Type B pancreatic cell (in vitro differentiated cells): ENCODE measurements at regions not wholly inside any gene's neighbourhood (a gene's known extent, or its start where the extent isn't known, plus 50 kb on each side); places are given as distances from the start of the nearest gene placed in this dataset.
"Not testable (repeated sequence)": the region's sequence is repeated elsewhere in the genome, so short reads cannot be mapped to it uniquely, and the experiment has no call there.

Experiments
- DNase-seq: peaks from one replicate; pipeline ENCODE4 v3.0.0; 2021; ENCODE audit warnings: mixed read lengths; ENCODE audit not compliant: unreplicated experiment; ENCODE audit errors: extremely low spot score
- H3K27ac Mint-ChIP-seq: 2 replicates; pipeline ENCODE4 v1.8.0; 2021; ENCODE audit warnings: mild to moderate bottlenecking, mixed read lengths
- H3K27me3 Mint-ChIP-seq: 2 replicates; pipeline ENCODE4 v1.8.0; 2021; ENCODE audit warnings: mixed read lengths
- H3K36me3 Mint-ChIP-seq: 2 replicates; pipeline ENCODE4 v1.8.0; 2021; ENCODE audit warnings: mixed read lengths
- H3K4me1 Mint-ChIP-seq: one replicate; pipeline ENCODE4 v1.8.0; 2021; ENCODE audit warnings: mixed read lengths; ENCODE audit not compliant: unreplicated experiment
- H3K4me3 Mint-ChIP-seq: 2 replicates; pipeline ENCODE4 v1.8.0; 2021; ENCODE audit warnings: mild to moderate bottlenecking, mixed read lengths
- H3K9me3 Mint-ChIP-seq: 2 replicates; pipeline ENCODE4 v1.8.0; 2021; ENCODE audit warnings: mixed read lengths
- TF ChIP-seq, protein P1 (sequence below): fragments of 200-600 bp; sonication (generic); conservative IDR thresholded peaks from 2 replicates; pipeline ENCODE4 v1.5.0; 2021; ENCODE audit warnings: antibody characterized with exemption, mild to moderate bottlenecking

DNA sequence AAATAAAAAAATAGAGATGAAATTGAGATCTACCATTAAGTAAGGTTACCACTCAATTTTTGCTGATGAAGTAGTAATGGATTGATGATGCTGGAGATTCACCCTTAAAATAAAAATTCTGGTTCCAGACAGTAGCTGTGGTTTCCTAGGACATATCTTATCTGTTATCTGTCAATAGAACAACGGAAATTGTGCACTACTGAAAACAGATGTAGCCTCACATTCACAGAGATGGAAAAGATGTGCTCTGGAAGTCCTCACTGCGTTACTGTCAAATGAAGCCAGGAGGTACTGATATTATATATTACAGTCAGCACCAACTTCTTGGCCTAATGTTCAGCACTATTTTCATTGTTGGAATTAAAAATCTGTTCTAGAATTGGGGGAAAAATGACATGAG, 154.0 kb downstream of the SLC24A2 start:
- no peak overlapping the region for H3K4me3 Mint-ChIP-seq
- TF ChIP-seq, protein P1, sequence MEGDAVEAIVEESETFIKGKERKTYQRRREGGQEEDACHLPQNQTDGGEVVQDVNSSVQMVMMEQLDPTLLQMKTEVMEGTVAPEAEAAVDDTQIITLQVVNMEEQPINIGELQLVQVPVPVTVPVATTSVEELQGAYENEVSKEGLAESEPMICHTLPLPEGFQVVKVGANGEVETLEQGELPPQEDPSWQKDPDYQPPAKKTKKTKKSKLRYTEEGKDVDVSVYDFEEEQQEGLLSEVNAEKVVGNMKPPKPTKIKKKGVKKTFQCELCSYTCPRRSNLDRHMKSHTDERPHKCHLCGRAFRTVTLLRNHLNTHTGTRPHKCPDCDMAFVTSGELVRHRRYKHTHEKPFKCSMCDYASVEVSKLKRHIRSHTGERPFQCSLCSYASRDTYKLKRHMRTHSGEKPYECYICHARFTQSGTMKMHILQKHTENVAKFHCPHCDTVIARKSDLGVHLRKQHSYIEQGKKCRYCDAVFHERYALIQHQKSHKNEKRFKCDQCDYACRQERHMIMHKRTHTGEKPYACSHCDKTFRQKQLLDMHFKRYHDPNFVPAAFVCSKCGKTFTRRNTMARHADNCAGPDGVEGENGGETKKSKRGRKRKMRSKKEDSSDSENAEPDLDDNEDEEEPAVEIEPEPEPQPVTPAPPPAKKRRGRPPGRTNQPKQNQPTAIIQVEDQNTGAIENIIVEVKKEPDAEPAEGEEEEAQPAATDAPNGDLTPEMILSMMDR, result no peak
- H3K36me3 Mint-ChIP-seq, result no peaks in the 10 kb centered on the region
- no peaks in the 10 kb centered on the region for H3K4me1 Mint-ChIP-seq
- H3K27ac Mint-ChIP-seq, result no peak overlapping the region
- no peak for DNase-seq
- no peaks in the 10 kb centered on the region for H3K9me3 Mint-ChIP-seq
- no peaks in the 10 kb centered on the region for H3K27me3 Mint-ChIP-seq

- Mint-ChIP-seq H3K9me3 (no peaks in the 10 kb centered on the region), H3K4me3 (no peak overlapping the region), H3K27me3 (no peaks in the 10 kb centered on the region), H3K36me3 (no peaks in the 10 kb centered on the region), H3K27ac (no peak overlapping the region), H3K4me1 (no peaks in the 10 kb centered on the region)
- DNase-seq, result no peak
- TF ChIP-seq, protein P1, result no peak
Observed at GRCh38 chr9:19631181-19631580, 157.7 kb downstream of the SLC24A2 start.

DNA sequence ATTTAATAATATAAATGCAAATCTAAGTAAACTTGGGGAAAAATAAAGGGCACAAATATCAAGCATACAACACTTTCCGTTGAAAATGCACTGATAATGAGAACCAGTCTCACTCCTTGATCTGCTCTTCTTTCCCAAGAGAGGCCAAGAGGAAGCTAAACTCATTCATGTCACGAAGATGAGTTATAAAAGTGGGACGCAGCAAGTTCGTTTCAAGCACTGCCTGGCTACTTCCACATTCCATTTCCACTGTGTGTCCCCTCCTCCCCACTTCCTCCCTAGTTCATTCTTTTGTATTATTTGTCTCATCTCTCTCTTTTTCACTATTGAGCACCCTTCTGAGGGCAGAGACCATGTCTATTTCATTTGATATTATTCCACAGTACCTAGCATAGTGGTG, 158.1 kb downstream of the SLC24A2 start:
- Mint-ChIP-seq H3K27me3 (no peaks in the 10 kb centered on the region), H3K4me3 (no peak overlapping the region)

DNA sequence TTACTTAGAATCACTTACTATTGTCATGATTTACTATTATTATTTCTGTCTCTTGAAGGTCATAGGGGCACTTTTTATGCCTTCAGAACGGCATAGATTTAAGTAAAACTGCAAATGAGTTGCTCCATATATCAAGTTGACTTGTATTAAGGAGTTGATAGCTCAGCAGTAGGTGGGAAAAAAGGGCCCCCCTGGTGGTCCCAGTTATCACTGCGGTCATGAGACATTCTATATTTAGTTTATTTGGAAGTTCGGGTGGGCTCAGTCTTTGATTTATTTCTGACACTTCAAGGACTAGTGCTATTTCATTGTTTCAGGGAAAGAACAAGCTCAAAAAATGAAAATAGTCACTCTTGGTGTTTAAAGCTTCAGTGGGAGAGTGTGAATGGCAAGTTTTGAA, 159.3 kb downstream of the SLC24A2 start:
- Mint-ChIP-seq H3K4me1 (no peaks in the 10 kb centered on the region), H3K36me3 (no peaks in the 10 kb centered on the region), H3K4me3 (no peak overlapping the region), H3K9me3 (no peaks in the 10 kb centered on the region), H3K27me3 (no peaks in the 10 kb centered on the region), H3K27ac (no peak overlapping the region)
- DNase-seq, result no peak
- TF ChIP-seq, protein P1, result peak; percentile 66

More for the DNA sequence above, 158.1 kb downstream of the SLC24A2 start:
- TF ChIP-seq, protein P1, result no peak
- no peak for DNase-seq
- Mint-ChIP-seq H3K9me3 (no peaks in the 10 kb centered on the region), H3K36me3 (no peaks in the 10 kb centered on the region), H3K27ac (no peak overlapping the region), H3K4me1 (no peaks in the 10 kb centered on the region)

DNA sequence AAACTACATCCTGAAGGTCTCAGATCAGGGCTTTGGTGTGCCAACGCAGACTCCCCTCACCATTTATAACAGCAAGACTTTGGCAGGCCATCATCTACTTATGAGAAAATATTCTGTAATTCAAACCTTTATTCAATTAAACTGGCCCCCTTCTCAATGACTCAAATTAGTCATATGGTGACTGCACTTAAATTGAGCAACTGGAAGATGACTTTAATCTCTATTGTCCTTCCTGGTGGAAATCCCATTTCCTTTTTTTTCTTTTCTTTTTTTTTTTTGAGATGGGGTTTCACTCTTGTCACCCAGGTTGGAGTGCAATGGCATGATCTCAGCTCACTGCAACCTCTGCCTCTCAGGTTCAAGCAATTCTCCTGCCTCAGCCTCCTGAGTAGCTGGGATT, 163.4 kb downstream of the SLC24A2 start:
- H3K27me3 Mint-ChIP-seq, H3K9me3 Mint-ChIP-seq, H3K27ac Mint-ChIP-seq, H3K4me1 Mint-ChIP-seq, DNase-seq, H3K4me3 Mint-ChIP-seq, H3K36me3 Mint-ChIP-seq: not testable (repeated sequence)

DNA sequence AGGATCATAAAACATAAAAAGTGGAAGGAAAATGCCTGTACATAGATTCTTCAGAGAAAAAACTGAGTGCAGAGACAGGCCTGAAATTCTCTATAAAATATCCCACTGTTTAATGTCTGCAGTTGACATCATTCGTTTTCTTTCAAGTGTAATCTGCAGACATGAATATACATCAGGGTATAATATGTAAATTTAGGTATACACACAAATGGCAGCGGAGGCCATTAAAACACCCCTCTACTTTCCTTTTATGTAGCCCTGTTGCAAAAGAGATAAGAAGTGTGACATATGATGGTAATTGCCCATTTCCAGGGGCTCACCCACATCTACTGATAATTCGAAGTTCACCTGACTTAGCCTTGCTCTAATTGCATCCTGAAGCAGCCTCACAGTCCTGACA, 164.3 kb downstream of the SLC24A2 start:
- no peak overlapping the region for H3K4me3 Mint-ChIP-seq
- H3K27me3 Mint-ChIP-seq, result peaks cover 8% of the 10 kb centered on the region
- no peaks in the 10 kb centered on the region for H3K36me3 Mint-ChIP-seq
- no peak for DNase-seq
- TF ChIP-seq, protein P1, result no peak
- H3K4me1 Mint-ChIP-seq, result no peaks in the 10 kb centered on the region
- no peaks in the 10 kb centered on the region for H3K9me3 Mint-ChIP-seq
- H3K27ac Mint-ChIP-seq, result no peak overlapping the region
